Progenitor cell of endocrine pancreas (in vitro differentiated cells): ENCODE measurements at regions not wholly inside any gene's neighbourhood (a gene's known extent, or its start where the extent isn't known, plus 50 kb on each side); places are given as distances from the start of the nearest gene placed in this dataset.

Experiments
- DNase-seq: peaks from one replicate; pipeline ENCODE4 v3.0.0; 2021; ENCODE audit warnings: low spot score; ENCODE audit not compliant: unreplicated experiment
- H3K27ac Mint-ChIP-seq: 2 replicates; pipeline ENCODE4 v1.8.0; 2021; ENCODE audit warnings: mild to moderate bottlenecking, moderate library complexity, mixed read lengths
- H3K27me3 Mint-ChIP-seq: 2 replicates; pipeline ENCODE4 v1.8.0; 2021; ENCODE audit warnings: mixed read lengths
- H3K36me3 Mint-ChIP-seq: 2 replicates; pipeline ENCODE4 v1.8.0; 2022; ENCODE audit warnings: mixed read lengths; ENCODE audit not compliant: insufficient read depth
- H3K4me1 Mint-ChIP-seq: 2 replicates; pipeline ENCODE4 v1.8.0; 2021; ENCODE audit warnings: low read depth, mixed read lengths
- H3K4me3 Mint-ChIP-seq: 2 replicates; pipeline ENCODE4 v1.8.0; 2021; ENCODE audit warnings: low read depth, mild to moderate bottlenecking, moderate library complexity, mixed read lengths
- H3K9me3 Mint-ChIP-seq: 2 replicates; pipeline ENCODE4 v1.8.0; 2021; ENCODE audit warnings: low read depth, mixed read lengths
- TF ChIP-seq, protein P1 (sequence below): fragments of 200-600 bp; sonication (generic); IDR thresholded peaks from one replicate; pipeline ENCODE4 v1.5.0; 2021; ENCODE audit warnings: antibody characterized with exemption, mild to moderate bottlenecking; ENCODE audit not compliant: unreplicated experiment

DNA sequence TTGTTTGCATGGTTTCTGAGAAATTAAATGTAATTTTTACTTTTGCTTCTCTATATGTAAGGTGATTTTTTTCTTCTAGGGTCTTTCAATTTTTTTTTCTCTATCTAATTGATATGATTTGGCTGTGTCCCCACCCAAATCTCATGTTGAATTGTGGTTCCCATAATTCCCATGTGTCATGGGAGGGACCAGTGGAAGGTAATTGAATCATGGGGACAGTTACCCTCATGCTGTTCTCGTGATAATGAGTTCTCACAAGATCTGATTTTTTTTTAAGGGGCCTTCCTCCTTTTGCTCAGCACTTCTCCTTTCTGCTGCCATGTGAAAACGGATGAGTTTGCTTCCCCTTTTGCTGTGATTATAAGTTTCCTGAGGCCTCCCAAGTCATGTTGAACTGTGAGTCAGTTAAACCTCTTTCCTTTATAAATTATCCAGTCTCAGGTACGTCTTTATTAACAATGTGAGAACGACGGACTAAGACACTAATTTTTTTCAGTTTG, 150.8 kb downstream of the MTRR start:
- no peak overlapping the region for H3K27ac Mint-ChIP-seq
- no peaks in the 10 kb centered on the region for H3K36me3 Mint-ChIP-seq

DNA sequence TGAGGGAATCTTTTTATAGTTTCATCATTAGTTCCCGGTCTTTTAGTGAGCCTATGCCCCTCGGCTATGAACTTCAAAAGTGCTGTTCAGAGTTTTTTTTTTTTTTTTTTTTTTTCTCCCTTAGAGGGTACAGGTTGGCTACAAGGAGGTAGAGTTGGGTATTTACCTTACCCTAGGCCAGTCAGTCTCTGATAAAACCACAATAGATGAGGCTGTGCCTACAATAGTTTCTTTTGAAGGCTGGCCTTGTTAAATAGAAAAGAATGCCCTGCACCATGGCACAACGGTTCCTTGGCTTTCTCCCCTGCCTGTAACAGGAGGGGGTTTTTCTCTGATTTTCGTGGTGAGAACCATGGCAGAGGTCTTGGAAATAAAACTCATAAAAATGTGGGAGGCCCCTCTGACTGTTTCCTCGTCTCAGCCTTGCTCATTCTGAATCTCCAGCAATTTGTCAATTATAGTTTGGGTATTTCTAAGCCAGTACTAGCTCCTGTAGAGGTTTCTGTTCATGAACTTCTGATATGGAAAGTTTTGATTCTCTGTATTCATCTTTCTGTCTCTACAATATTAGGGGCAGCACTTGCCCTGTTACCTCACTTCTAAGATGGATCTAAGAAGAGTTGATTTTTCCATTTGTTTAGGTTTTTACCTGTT, 152.0 kb downstream of the MTRR start:
- H3K4me3 Mint-ChIP-seq, result no peak overlapping the region
- peaks cover 4% of the 10 kb centered on the region for H3K9me3 Mint-ChIP-seq
- H3K27me3 Mint-ChIP-seq, result no peaks in the 10 kb centered on the region
- peaks cover under 1% of the 10 kb centered on the region for H3K4me1 Mint-ChIP-seq
- no peaks in the 10 kb centered on the region for H3K36me3 Mint-ChIP-seq
- TF ChIP-seq, protein P1, sequence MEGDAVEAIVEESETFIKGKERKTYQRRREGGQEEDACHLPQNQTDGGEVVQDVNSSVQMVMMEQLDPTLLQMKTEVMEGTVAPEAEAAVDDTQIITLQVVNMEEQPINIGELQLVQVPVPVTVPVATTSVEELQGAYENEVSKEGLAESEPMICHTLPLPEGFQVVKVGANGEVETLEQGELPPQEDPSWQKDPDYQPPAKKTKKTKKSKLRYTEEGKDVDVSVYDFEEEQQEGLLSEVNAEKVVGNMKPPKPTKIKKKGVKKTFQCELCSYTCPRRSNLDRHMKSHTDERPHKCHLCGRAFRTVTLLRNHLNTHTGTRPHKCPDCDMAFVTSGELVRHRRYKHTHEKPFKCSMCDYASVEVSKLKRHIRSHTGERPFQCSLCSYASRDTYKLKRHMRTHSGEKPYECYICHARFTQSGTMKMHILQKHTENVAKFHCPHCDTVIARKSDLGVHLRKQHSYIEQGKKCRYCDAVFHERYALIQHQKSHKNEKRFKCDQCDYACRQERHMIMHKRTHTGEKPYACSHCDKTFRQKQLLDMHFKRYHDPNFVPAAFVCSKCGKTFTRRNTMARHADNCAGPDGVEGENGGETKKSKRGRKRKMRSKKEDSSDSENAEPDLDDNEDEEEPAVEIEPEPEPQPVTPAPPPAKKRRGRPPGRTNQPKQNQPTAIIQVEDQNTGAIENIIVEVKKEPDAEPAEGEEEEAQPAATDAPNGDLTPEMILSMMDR, result no peak
- H3K27ac Mint-ChIP-seq, result no peak overlapping the region
- DNase-seq, result no peak

More for the DNA sequence above, 150.8 kb downstream of the MTRR start:
- no peaks in the 10 kb centered on the region for H3K27me3 Mint-ChIP-seq
- no peak overlapping the region for H3K4me3 Mint-ChIP-seq
- peaks cover 4% of the 10 kb centered on the region for H3K9me3 Mint-ChIP-seq
- no peak for DNase-seq
- TF ChIP-seq, protein P1, result no peak
- no peaks in the 10 kb centered on the region for H3K4me1 Mint-ChIP-seq

DNA sequence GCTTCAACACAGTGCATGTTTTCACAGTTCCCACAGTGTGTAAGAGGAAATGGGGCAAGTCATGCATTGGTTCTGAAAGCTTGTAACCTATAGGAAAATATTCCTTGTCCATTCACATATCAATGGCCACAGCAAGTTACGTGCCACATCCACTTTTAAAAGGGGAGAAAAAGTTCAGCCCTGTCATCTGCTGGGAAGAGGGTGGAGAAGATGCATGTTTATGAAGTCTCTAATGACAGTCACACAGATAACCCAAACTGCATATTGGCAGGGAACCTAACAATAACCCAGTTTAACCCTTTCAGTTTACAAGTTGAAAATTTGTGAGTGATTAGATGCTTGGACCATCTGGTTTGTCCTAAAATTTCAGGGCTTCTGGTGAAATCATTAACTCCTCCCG, 159.3 kb downstream of the MTRR start:
- TF ChIP-seq, protein P1, result no peak
- no peak for DNase-seq
- Mint-ChIP-seq H3K27ac (no peak overlapping the region), H3K9me3 (no peaks in the 10 kb centered on the region), H3K27me3 (no peaks in the 10 kb centered on the region), H3K4me1 (peaks cover 7% of the 10 kb centered on the region), H3K36me3 (no peaks in the 10 kb centered on the region), H3K4me3 (no peak overlapping the region)

DNA sequence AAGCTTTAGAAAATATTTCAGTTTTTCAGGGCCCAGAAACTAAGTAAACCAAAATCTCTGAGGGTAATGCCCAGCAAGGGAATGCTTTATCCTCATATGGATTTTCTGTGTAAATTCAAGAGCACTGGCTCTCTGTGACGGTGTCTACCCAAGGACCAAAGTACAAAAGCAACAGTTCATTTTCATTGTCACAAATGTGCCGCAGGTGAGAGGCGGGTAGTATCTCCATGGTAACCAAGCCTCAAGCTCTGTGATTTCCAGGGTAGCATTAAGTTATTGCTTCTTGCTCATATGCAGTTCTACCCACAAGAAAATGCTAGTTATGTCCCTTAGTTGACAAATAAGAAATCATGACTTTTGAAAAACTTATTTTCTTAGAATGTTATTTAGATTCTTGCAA, 164.3 kb downstream of the MTRR start:
- H3K4me3 Mint-ChIP-seq, result no peak overlapping the region
- H3K27ac Mint-ChIP-seq, result no peak overlapping the region
- H3K9me3 Mint-ChIP-seq, result peaks cover 3% of the 10 kb centered on the region
- peaks cover 3% of the 10 kb centered on the region for H3K27me3 Mint-ChIP-seq
- peaks cover 3% of the 10 kb centered on the region for H3K4me1 Mint-ChIP-seq
- no peaks in the 10 kb centered on the region for H3K36me3 Mint-ChIP-seq
- TF ChIP-seq, protein P1, result no peak
- DNase-seq, result no peak

DNA sequence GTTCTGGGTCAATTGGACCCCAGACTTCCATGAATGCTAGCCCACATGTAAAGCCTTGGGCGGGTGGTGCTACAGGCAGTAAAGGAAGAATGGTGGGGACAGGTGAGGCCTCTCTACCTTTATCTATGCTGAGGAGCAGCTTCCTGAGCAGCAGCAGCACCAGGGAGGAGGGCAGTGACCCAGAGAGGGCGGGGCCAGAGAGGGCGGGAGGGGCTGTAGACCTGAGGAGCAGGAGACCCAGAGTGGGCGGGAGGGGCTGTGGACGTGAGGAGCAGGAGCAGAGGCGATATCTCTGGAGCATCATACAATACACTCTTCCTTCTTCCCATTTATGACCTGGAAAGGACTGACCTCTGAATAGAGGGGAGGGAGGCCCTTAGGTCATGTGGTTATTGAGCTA, 165.9 kb downstream of the MTRR start:
- Mint-ChIP-seq H3K36me3 (no peaks in the 10 kb centered on the region), H3K4me1 (peaks cover 3% of the 10 kb centered on the region), H3K27me3 (peaks cover 3% of the 10 kb centered on the region), H3K27ac (no peak overlapping the region), H3K4me3 (no peak overlapping the region), H3K9me3 (peaks cover 5% of the 10 kb centered on the region)
- TF ChIP-seq, protein P1, result no peak
- DNase-seq, result no peak
